ENCODE measurements at regions not wholly inside any gene's neighbourhood (a gene's known extent, or its start where the extent isn't known, plus 50 kb on each side); places are given as distances from the start of the nearest gene placed in this dataset.

DNA sequence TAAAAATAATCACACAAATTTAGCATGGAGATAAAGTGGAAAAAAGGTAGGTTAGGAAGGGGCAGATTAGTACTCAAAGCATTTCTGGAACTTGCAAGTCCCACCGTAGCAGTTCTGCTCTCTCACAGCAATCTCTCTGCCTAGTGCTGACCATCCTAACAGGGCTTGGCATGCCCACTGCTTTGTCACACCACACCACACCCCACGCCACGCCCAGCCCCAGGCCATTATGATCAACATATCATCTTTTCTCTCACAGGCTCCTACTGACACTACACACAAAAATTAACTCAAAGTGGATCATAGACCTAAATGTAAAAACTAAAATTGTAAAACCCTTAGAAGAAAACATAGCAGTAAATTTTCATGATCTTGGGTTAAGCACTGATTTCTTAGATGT is 273.7 kb downstream of the DAD1 start:
- no peak for DNase-seq (ENCODE audit: low spot score in 2 of 2)
- Histone ChIP-seq H3K27me3 (no peaks in the 10 kb centered on the region), H3K4me3 (no peak overlapping the region), H3K27ac (no peak overlapping the region), H3K36me3 (no peaks in the 10 kb centered on the region), H3K9me3 (no peaks in the 10 kb centered on the region), H3K4me1 (no peaks in the 10 kb centered on the region)
- no peak for TF ChIP-seq CTCF (IDR thresholded peaks at IDR 0.05)
- no peak for TF ChIP-seq POLR2AphosphoS5 (IDR thresholded peaks at IDR 0.05)
- TF ChIP-seq POLR2A (IDR thresholded peaks at IDR 0.05) = no peak
- intact Hi-C loops (cut with DNase I; ENCODE audit: low total_unique reads) = no loop called here

GRCh38 chr14:22314183-22314820 is 274.7 kb downstream of the DAD1 start:
- no peaks in the 10 kb centered on the region for H3K27me3 ChIP-seq
- DNase-seq (ENCODE audit: low spot score in 2 of 2) = no peak
- intact Hi-C loops (cut with DNase I; ENCODE audit: low total_unique reads) = no loop called here
- H3K9me3 ChIP-seq = no peaks in the 10 kb centered on the region
- no peaks in the 10 kb centered on the region for H3K4me1 ChIP-seq
- no peak overlapping the region for H3K4me3 ChIP-seq
- H3K36me3 ChIP-seq = no peaks in the 10 kb centered on the region
- H3K27ac ChIP-seq = no peak overlapping the region
- TF ChIP-seq POLR2AphosphoS5 (IDR thresholded peaks at IDR 0.05) (no peak), POLR2A (IDR thresholded peaks at IDR 0.05) (no peak), CTCF (IDR thresholded peaks at IDR 0.05) (peak; percentile 50 to 52 (median 50))

DNA sequence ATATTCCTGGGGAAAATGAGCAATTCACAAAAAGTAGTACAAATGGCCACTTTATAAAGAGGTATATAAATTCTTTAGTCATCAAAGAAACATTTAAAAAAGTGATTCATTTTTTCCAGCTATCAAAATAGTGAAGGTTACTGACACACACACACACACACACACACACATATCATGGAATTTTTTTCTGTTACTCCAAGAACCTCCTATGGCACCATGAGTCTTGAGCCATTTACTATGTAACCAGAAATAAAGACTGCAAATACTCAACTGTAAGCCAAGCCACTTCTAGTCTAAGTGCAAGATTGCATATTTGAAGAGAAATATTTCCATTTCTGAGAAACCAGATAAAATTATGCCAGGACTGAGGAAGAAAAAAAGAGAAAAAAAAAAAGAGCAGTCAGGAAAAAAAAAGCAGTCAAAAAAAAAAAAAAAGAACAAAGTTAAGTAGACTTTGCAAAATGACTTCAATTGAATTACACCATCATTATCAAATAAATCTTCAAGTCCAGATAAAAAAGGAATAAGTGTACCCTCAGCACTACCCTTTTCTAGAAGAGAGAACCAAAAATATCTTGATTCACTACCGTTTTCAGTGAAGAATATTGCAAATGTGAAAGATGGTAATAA is 275.7 kb downstream of the DAD1 start:
- Histone ChIP-seq H3K27me3 (no peaks in the 10 kb centered on the region), H3K4me1 (no peaks in the 10 kb centered on the region), H3K9me3 (no peaks in the 10 kb centered on the region), H3K36me3 (no peaks in the 10 kb centered on the region), H3K4me3 (no peak overlapping the region), H3K27ac (no peak overlapping the region)
- intact Hi-C loops (cut with DNase I; ENCODE audit: low total_unique reads) = no loop called here
- no peak for DNase-seq (ENCODE audit: low spot score in 2 of 2)
- TF ChIP-seq CTCF (IDR thresholded peaks at IDR 0.05) (no peak), POLR2AphosphoS5 (IDR thresholded peaks at IDR 0.05) (no peak), POLR2A (IDR thresholded peaks at IDR 0.05) (no peak)

DNA sequence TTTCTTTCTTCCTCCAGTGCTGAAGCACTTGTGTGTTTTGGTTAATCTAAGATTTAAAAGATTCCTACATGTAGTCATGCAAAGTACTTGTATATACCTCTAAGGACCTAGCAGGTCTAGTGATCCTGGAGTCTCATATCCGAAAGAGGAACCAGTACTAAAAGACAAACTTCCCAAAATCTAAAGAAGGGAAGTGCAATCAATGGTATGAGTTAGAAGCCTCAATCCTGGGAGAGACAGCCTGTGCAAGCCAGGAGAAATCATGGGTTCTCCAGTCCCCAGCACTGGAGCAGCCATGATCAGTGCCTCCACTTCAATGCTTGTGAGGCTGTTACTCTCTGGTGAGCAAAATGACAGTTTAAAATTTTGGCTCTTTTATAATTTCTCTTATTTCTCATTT is 277.4 kb downstream of the DAD1 start:
- Histone ChIP-seq H3K27me3 (no peaks in the 10 kb centered on the region), H3K4me3 (no peak overlapping the region), H3K9me3 (no peaks in the 10 kb centered on the region), H3K27ac (no peak overlapping the region), H3K4me1 (no peaks in the 10 kb centered on the region), H3K36me3 (no peaks in the 10 kb centered on the region)
- intact Hi-C loops (cut with DNase I; ENCODE audit: low total_unique reads) = no loop called here
- DNase-seq (ENCODE audit: low spot score in 2 of 2) = no peak
- TF ChIP-seq POLR2AphosphoS5 (IDR thresholded peaks at IDR 0.05) (no peak), CTCF (IDR thresholded peaks at IDR 0.05) (no peak), POLR2A (IDR thresholded peaks at IDR 0.05) (no peak)

- DNase-seq (ENCODE audit: low spot score in 2 of 2) = no peak
- TF ChIP-seq POLR2A (IDR thresholded peaks at IDR 0.05) = no peak
- no peak for TF ChIP-seq CTCF (IDR thresholded peaks at IDR 0.05)
- no peak for TF ChIP-seq POLR2AphosphoS5 (IDR thresholded peaks at IDR 0.05)
- Histone ChIP-seq H3K4me3 (no peak overlapping the region), H3K9me3 (no peaks in the 10 kb centered on the region), H3K27me3 (no peaks in the 10 kb centered on the region), H3K4me1 (no peaks in the 10 kb centered on the region), H3K27ac (no peak overlapping the region), H3K36me3 (no peaks in the 10 kb centered on the region)
- intact Hi-C loops (cut with DNase I; ENCODE audit: low total_unique reads) = no loop called here
Measured at GRCh38 chr14:22305607-22306006, 283.4 kb downstream of the DAD1 start.
